ENCODE measurements at regions not wholly inside any gene's neighbourhood (a gene's known extent, or its start where the extent isn't known, plus 50 kb on each side); places are given as distances from the start of the nearest gene placed in this dataset.

DNA sequence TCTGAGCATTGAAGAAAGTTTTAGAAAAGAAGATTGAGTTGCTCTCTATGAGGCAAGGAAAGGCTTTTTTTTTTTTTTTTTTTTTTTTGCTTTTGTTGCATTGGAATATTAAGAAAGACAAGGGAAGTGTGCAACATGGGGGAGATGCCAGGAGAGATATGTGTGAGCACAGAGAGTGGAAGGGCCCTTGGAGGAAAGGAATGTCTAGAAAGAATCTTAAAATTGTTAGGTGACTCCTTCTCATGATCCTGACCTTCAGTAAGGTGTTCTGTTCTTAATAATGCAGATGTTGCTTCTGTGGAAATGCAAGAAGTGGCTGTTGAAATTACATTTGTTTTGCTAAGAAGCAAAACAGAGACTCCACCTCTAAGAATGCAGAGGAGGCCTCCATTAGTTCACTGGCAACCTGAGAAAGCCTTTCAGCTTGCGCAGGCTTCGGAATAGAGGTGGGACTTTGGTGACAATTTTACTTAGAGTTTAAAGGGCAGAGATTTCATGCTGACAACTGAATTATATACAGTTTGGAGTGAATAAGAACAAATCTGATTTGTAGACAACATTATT lies 118.0 kb upstream of the ASCC3 start:
- DNase-seq (ENCODE audit: low spot score in 2 of 2, unreplicated experiment in 2 of 2) = no peak
- Mint-ChIP-seq H3K4me1 (peaks cover 3% of the 10 kb centered on the region), H3K27ac (no peak overlapping the region), H3K9me3 (peaks cover 15% of the 10 kb centered on the region), H3K36me3 (peaks cover 4% of the 10 kb centered on the region), H3K27me3 (ENCODE audit: low read depth) (no peaks in the 10 kb centered on the region), H3K4me3 (no peak overlapping the region)
- TF ChIP-seq, protein P1, sequence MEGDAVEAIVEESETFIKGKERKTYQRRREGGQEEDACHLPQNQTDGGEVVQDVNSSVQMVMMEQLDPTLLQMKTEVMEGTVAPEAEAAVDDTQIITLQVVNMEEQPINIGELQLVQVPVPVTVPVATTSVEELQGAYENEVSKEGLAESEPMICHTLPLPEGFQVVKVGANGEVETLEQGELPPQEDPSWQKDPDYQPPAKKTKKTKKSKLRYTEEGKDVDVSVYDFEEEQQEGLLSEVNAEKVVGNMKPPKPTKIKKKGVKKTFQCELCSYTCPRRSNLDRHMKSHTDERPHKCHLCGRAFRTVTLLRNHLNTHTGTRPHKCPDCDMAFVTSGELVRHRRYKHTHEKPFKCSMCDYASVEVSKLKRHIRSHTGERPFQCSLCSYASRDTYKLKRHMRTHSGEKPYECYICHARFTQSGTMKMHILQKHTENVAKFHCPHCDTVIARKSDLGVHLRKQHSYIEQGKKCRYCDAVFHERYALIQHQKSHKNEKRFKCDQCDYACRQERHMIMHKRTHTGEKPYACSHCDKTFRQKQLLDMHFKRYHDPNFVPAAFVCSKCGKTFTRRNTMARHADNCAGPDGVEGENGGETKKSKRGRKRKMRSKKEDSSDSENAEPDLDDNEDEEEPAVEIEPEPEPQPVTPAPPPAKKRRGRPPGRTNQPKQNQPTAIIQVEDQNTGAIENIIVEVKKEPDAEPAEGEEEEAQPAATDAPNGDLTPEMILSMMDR (IDR thresholded peaks at IDR 0.05; ENCODE audit: unreplicated experiment) = no peak

DNA sequence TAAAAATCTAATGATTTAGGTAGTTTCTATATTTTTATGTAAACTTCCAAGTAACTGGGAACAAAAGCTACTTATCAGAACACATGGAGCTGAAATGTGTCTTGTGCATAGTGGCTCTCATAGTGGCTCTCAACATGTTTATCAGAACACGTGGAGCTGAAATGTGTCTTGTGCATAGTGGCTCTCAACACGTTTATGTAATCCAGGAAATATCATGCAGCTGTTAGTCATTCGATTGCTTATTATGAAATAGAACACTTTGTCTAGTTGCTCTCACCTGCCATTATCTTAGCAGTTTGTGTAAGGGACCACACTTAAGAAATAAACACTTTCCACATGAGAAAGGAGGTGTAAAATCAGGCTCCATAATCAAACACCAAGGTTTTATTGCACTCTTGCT lies 119.2 kb upstream of the ASCC3 start:
- H3K27me3 Mint-ChIP-seq (ENCODE audit: low read depth) = no peaks in the 10 kb centered on the region

DNA sequence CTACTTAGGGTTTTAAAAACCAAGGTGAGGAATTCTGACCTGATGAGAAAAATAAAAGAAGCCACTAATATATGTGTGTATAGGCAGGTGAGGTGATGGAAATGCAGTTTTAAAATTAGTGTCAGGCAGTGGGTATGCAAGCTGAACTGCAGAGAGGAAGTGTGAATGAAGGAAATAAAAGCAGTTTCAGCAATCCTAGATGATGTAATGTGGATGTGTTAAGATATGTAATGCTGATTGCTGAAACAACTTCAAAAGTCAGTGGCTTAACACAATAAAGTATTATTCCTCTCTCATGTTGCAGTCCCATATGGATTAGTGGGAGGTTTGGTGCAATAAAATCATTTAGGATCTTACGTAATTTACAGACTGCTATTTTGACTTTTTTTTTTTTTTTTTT lies 119.9 kb upstream of the ASCC3 start:
- Mint-ChIP-seq H3K9me3 (peaks cover 20% of the 10 kb centered on the region), H3K4me1 (peaks cover 3% of the 10 kb centered on the region), H3K27ac (no peak overlapping the region), H3K27me3 (ENCODE audit: low read depth) (no peaks in the 10 kb centered on the region), H3K36me3 (peaks cover 4% of the 10 kb centered on the region), H3K4me3 (no peak overlapping the region)
- no peak for DNase-seq (ENCODE audit: low spot score in 2 of 2, unreplicated experiment in 2 of 2)
- TF ChIP-seq, protein P1 (IDR thresholded peaks at IDR 0.05; ENCODE audit: unreplicated experiment) = no peak

More for the DNA sequence above, 119.2 kb upstream of the ASCC3 start:
- H3K4me3 Mint-ChIP-seq = no peak overlapping the region
- H3K36me3 Mint-ChIP-seq = peaks cover 4% of the 10 kb centered on the region
- H3K27ac Mint-ChIP-seq = no peak overlapping the region
- no peak for DNase-seq (ENCODE audit: low spot score in 2 of 2, unreplicated experiment in 2 of 2)
- H3K9me3 Mint-ChIP-seq = peaks cover 20% of the 10 kb centered on the region
- peaks cover 3% of the 10 kb centered on the region for H3K4me1 Mint-ChIP-seq
- TF ChIP-seq, protein P1 (IDR thresholded peaks at IDR 0.05; ENCODE audit: unreplicated experiment) = no peak

DNA sequence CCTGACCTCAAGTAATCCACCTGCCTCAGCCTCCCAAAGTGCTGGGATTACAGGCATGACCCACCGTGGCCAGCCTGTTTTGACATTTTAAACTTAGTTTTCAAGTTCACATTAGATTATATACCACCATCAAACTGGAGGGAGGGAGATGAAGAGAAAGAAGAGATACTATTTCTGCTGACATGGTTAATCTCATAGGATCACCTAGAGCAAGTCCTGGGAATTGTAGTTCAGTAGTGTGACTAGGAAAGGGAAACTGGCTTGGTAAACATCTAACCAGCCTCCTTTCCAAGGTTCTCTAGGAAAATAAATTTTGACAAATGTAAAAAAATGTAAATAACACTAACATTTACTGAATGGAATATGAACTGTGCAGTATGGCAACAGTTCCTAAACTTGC lies 120.5 kb upstream of the ASCC3 start:
- H3K27me3 Mint-ChIP-seq (ENCODE audit: low read depth) = no peaks in the 10 kb centered on the region
- peaks cover 20% of the 10 kb centered on the region for H3K9me3 Mint-ChIP-seq
- peaks cover 3% of the 10 kb centered on the region for H3K4me1 Mint-ChIP-seq
- TF ChIP-seq, protein P1 (IDR thresholded peaks at IDR 0.05; ENCODE audit: unreplicated experiment) = no peak
- no peak overlapping the region for H3K4me3 Mint-ChIP-seq
- no peak overlapping the region for H3K27ac Mint-ChIP-seq
- H3K36me3 Mint-ChIP-seq = peaks cover 4% of the 10 kb centered on the region
- DNase-seq (ENCODE audit: low spot score in 2 of 2, unreplicated experiment in 2 of 2) = no peak

DNA sequence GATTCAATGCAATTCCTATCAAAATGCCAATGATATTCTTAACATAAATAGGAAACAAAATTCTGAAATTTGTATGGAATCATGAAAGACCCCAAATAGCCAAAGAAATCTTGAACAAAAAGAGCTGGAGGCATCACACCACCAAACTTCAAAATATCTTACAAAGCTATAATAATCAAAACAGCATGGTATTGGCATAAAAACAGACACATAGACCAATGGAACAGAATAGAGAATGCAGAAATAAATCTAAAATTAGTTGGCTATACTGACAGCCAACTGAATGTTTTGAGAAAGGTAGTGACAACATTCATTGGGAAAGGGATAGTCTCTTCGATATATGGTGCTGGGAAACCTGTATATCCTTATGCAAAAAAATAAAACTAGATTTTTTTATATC lies 121.9 kb upstream of the ASCC3 start:
- Mint-ChIP-seq H3K27ac (no peak overlapping the region), H3K27me3 (ENCODE audit: low read depth) (no peaks in the 10 kb centered on the region), H3K36me3 (peaks cover 4% of the 10 kb centered on the region), H3K4me3 (no peak overlapping the region), H3K4me1 (peaks cover 9% of the 10 kb centered on the region), H3K9me3 (peaks cover 20% of the 10 kb centered on the region)
- TF ChIP-seq, protein P1 (IDR thresholded peaks at IDR 0.05; ENCODE audit: unreplicated experiment) = no peak
- DNase-seq (ENCODE audit: low spot score in 2 of 2, unreplicated experiment in 2 of 2) = no peak

DNA sequence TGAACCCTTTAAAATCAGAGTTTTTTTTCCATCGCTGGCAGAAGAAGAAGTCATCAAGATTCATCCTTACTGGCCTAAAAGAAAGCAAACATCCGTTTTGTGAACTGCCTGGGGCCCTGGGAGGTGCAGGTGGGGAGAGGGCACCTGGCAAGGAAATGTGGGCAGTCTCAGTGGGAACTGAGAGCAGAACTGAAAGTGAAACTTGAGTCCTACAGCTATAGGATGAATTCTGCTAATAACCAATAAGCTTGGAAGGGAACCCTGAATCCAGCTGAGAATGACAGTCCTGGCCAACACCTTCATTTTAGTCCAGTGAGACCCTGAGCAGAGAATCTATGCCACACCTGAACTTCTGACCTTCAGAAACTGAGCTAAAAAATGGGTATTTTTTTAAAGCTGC lies 130.1 kb upstream of the ASCC3 start:
- H3K9me3 Mint-ChIP-seq = no peaks in the 10 kb centered on the region
- no peak overlapping the region for H3K27ac Mint-ChIP-seq
- peaks cover 2% of the 10 kb centered on the region for H3K27me3 Mint-ChIP-seq (ENCODE audit: low read depth)
- H3K4me3 Mint-ChIP-seq = no peak overlapping the region
- TF ChIP-seq, protein P1 (IDR thresholded peaks at IDR 0.05; ENCODE audit: unreplicated experiment) = no peak
- H3K4me1 Mint-ChIP-seq = peaks cover 6% of the 10 kb centered on the region
- no peaks in the 10 kb centered on the region for H3K36me3 Mint-ChIP-seq
- DNase-seq (ENCODE audit: low spot score in 2 of 2, unreplicated experiment in 2 of 2) = no peak
